Neural cell (in vitro differentiated cells): ENCODE measurements at regions not wholly inside any gene's neighbourhood (a gene's known extent, or its start where the extent isn't known, plus 50 kb on each side); places are given as distances from the start of the nearest gene placed in this dataset.

Source experiments
- H2AFZ ChIP-seq: fragments of 200-600, 300-800 bp; sonication (generic), shearing (Covaris generic); 2 replicates; pipeline ENCODE4 v1.6.0; 2014; ENCODE audit warnings: low read depth, mild to moderate bottlenecking, antibody characterized with exemption, low read length, moderate library complexity
- H3F3A ChIP-seq: fragments of 200-600 bp; shearing (Covaris generic); 2 replicates; pipeline ENCODE4 v1.6.1; 2016; ENCODE audit warnings: mild to moderate bottlenecking, moderate library complexity, mixed read lengths, antibody characterized with exemption, low read length; ENCODE audit not compliant: insufficient read depth, poor library complexity, severe bottlenecking
- H3K27ac ChIP-seq: fragments of 200-600, 300-800 bp; sonication (generic), shearing (Covaris generic); 2 replicates; pipeline ENCODE4 v1.5.1; 2014; ENCODE audit warnings: mild to moderate bottlenecking, low read length, moderate library complexity
- H3K27me3 ChIP-seq: fragments of 300-800, 200-600 bp; sonication (generic), shearing (Covaris generic); 2 replicates; pipeline ENCODE4 v1.6.0; 2014; ENCODE audit warnings: mild to moderate bottlenecking, low read depth, low read length, moderate library complexity; ENCODE audit not compliant: insufficient read depth
- H3K36me3 ChIP-seq: fragments of 300-800, 200-600 bp; sonication (generic), shearing (Covaris generic); 2 replicates; pipeline ENCODE4 v1.5.1; 2014; ENCODE audit warnings: mild to moderate bottlenecking, antibody characterized with exemption, low read length, moderate library complexity; ENCODE audit not compliant: insufficient read depth
- H3K4me2 ChIP-seq: fragments of 300-800, 200-600 bp; sonication (generic), shearing (Covaris generic); 2 replicates; pipeline ENCODE4 v1.6.0; 2014; ENCODE audit warnings: mild to moderate bottlenecking, low read length
- H3K4me3 ChIP-seq: fragments of 300-800, 200-600 bp; sonication (generic), shearing (Covaris generic); 2 replicates; pipeline ENCODE4 v1.5.1; 2014; ENCODE audit warnings: mild to moderate bottlenecking, low read length, moderate library complexity
- H3K79me2 ChIP-seq: fragments of 200-600 bp; shearing (Covaris generic); replicated peaks from 2 replicates; pipeline ENCODE4 v1.6.0; 2014; ENCODE audit warnings: mild to moderate bottlenecking, low read length, moderate library complexity; ENCODE audit not compliant: insufficient read depth
- H3K9ac ChIP-seq: fragments of 300-800, 200-600 bp; sonication (generic), shearing (Covaris generic); 2 replicates; pipeline ENCODE4 v1.6.1; 2016; ENCODE audit warnings: mild to moderate bottlenecking, low read length, mixed read lengths
- H3K9me2 ChIP-seq: fragments of 200-600 bp; shearing (Covaris generic); 2 replicates; pipeline ENCODE4 v1.6.1; 2016; ENCODE audit warnings: mild to moderate bottlenecking, low read length, mixed read lengths; ENCODE audit not compliant: insufficient read depth
- H3K9me3 ChIP-seq: fragments of 200-600, 300-800 bp; sonication (generic), shearing (Covaris generic); 2 replicates; pipeline ENCODE4 v1.6.1; 2016; ENCODE audit warnings: mild to moderate bottlenecking, mixed run types, low read length, moderate library complexity, mixed read lengths
- H4K20me1 ChIP-seq: fragments of 200-600 bp; shearing (Covaris generic); 2 replicates; pipeline ENCODE4 v1.6.1; 2016; ENCODE audit warnings: mild to moderate bottlenecking, mixed run types; ENCODE audit not compliant: insufficient read depth
- CTCF ChIP-seq: fragments of 450-650 bp; IDR thresholded peaks from 2 replicates; pipeline ENCODE4 v1.5.1; 2014; ENCODE audit warnings: antibody characterized with exemption, mild to moderate bottlenecking, moderate library complexity; ENCODE audit not compliant: poor library complexity, severe bottlenecking
- EP300 ChIP-seq: fragments of 450-650 bp; conservative IDR thresholded peaks from 2 replicates; pipeline ENCODE4 v1.6.1; 2014; ENCODE audit warnings: antibody characterized with exemption, mild to moderate bottlenecking, moderate library complexity; ENCODE audit not compliant: poor library complexity, severe bottlenecking
- EZH2 ChIP-seq: fragments of 200-600, 300-800 bp; shearing (Covaris generic), sonication (generic); IDR thresholded peaks from 2 replicates; pipeline ENCODE4 v1.6.1; 2014; ENCODE audit warnings: antibody characterized with exemption, low read length, borderline replicate concordance, mild to moderate bottlenecking; ENCODE audit not compliant: insufficient read depth, poor library complexity, severe bottlenecking
- MXI1 ChIP-seq: fragments of 450-650 bp; conservative IDR thresholded peaks from 2 replicates; pipeline ENCODE4 v1.6.1; 2014; ENCODE audit warnings: antibody characterized with exemption, mild to moderate bottlenecking; ENCODE audit not compliant: poor library complexity, severe bottlenecking
- POLR2AphosphoS5 ChIP-seq: IDR thresholded peaks from 2 replicates; pipeline ENCODE4 v1.6.1; 2012
- RAD21 ChIP-seq: fragments of 450-650 bp; conservative IDR thresholded peaks from 2 replicates; pipeline ENCODE4 v1.6.1; 2014; ENCODE audit warnings: antibody characterized with exemption, mild to moderate bottlenecking, moderate library complexity
- SMC3 ChIP-seq: fragments of 450-650 bp; conservative IDR thresholded peaks from 2 replicates; pipeline ENCODE4 v1.6.1; 2014; ENCODE audit warnings: antibody characterized with exemption, mild to moderate bottlenecking, moderate library complexity; ENCODE audit not compliant: poor library complexity
- TAF1 ChIP-seq: IDR thresholded peaks from 2 replicates; pipeline ENCODE4 v1.6.1; 2012; ENCODE audit warnings: low read depth
- TF ChIP-seq, protein P1 (sequence below): IDR thresholded peaks from 2 replicates; pipeline ENCODE4 v1.6.1; 2012; ENCODE audit warnings: borderline replicate concordance

DNA sequence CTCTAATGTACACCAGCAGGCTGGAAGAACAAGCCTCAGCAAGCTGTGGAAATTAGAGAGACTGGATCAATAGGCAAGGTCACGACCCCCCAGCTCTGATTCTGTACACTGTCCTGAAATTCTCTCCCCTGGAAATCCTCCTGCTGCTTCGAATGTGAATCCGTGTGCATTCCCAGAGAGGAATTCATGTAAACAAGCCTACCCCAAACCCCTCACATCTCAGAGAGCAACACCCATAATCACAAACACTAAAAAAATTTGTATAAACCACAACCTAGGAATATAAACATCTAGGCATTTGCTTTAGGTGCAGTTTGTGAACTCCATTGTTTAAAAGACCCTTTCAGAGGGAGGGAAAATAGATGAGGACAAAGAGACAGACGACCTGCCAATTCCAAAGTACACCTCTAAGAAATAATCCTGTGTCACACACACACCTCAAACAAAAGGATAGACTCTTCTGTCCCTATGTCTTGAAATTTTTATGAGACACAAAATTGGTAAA lies 325.2 kb downstream of the WDR72 start:
- no peaks in the 10 kb centered on the region for H3F3A ChIP-seq
- H3K4me3 ChIP-seq, result no peak overlapping the region
- no peak overlapping the region for H3K27ac ChIP-seq
- H3K79me2 ChIP-seq, result no peaks in the 10 kb centered on the region
- no peak overlapping the region for H2AFZ ChIP-seq
- TF ChIP-seq SMC3 (no peak), CTCF (no peak), MXI1 (no peak)
- H3K9me2 ChIP-seq, result no peaks in the 10 kb centered on the region
- H4K20me1 ChIP-seq, result no peaks in the 10 kb centered on the region
- H3K27me3 ChIP-seq, result no peaks in the 10 kb centered on the region
- H3K4me2 ChIP-seq, result no peak overlapping the region
- no peaks in the 10 kb centered on the region for H3K36me3 ChIP-seq
- no peak overlapping the region for H3K9ac ChIP-seq
- no peaks in the 10 kb centered on the region for H3K9me3 ChIP-seq

- Histone ChIP-seq H4K20me1 (no peaks in the 10 kb centered on the region), H3K9me2 (no peaks in the 10 kb centered on the region), H2AFZ (no peak overlapping the region), H3K27ac (no peak overlapping the region), H3K79me2 (no peaks in the 10 kb centered on the region), H3K36me3 (no peaks in the 10 kb centered on the region), H3K4me2 (no peak overlapping the region), H3K27me3 (no peaks in the 10 kb centered on the region), H3K9me3 (no peaks in the 10 kb centered on the region), H3K9ac (no peak overlapping the region), H3F3A (no peaks in the 10 kb centered on the region), H3K4me3 (no peak overlapping the region)
- TF ChIP-seq TAF1 (no peak), RAD21 (no peak), EP300 (no peak)
Measured at GRCh38 chr15:53416219-53416940, 343.1 kb downstream of the WDR72 start.

DNA sequence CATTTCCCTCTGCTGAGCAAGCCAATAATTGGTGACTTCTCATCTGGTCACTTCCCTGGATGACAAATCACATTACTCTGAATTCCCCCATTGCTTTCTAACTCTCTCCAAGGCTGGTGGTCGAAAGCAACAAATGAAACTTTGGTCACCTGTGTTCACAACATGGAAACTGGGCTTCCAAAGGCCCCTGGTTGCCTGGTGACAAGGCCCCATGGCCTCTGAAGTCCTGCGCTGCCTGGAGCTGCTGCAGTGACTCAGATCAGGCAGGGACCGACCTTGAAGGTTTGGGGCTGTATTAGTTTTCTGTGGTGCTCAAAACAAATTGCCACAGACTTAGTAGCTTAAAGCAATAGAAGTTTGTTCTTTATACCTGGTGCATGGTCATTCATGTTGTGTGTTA lies 345.3 kb downstream of the WDR72 start:
- no peak overlapping the region for H3K4me2 ChIP-seq
- no peaks in the 10 kb centered on the region for H3K9me2 ChIP-seq
- H2AFZ ChIP-seq, result no peak overlapping the region
- no peaks in the 10 kb centered on the region for H3K79me2 ChIP-seq
- no peaks in the 10 kb centered on the region for H3F3A ChIP-seq
- no peaks in the 10 kb centered on the region for H4K20me1 ChIP-seq
- H3K36me3 ChIP-seq, result no peaks in the 10 kb centered on the region
- no peak overlapping the region for H3K4me3 ChIP-seq
- no peaks in the 10 kb centered on the region for H3K27me3 ChIP-seq
- TF ChIP-seq EP300, result no peak
- TF ChIP-seq EZH2, result no peak
- no peak for TF ChIP-seq RAD21
- H3K9ac ChIP-seq, result no peak overlapping the region
- H3K27ac ChIP-seq, result no peak overlapping the region
- no peaks in the 10 kb centered on the region for H3K9me3 ChIP-seq

DNA sequence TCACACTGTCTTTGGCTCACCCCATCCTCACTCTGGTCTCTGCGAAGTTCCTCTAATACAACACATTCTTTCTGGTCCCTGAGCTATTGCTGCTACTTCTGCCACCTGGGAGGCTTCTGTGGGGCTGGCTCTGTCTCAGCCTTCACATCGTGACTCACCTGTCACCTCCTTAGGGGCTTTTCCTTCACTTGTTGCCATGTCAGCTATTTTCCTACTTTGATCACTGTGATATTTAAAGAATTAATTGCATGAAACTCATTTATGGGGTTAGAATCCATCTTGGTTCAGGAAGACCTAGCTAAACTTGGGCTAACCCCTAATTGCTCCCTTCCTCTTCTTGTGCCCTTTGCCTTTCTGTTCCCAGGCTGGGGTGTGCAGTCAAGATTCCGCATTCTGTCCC lies 346.9 kb downstream of the WDR72 start:
- no peaks in the 10 kb centered on the region for H3K9me2 ChIP-seq

More for the DNA sequence above, 346.9 kb downstream of the WDR72 start:
- no peaks in the 10 kb centered on the region for H3K36me3 ChIP-seq
- no peaks in the 10 kb centered on the region for H3K79me2 ChIP-seq
- H2AFZ ChIP-seq, result no peak overlapping the region
- no peak overlapping the region for H3K4me3 ChIP-seq
- H3F3A ChIP-seq, result no peaks in the 10 kb centered on the region
- no peak overlapping the region for H3K27ac ChIP-seq
- H3K9me3 ChIP-seq, result no peaks in the 10 kb centered on the region
- H3K4me2 ChIP-seq, result no peak overlapping the region
- no peak for TF ChIP-seq MXI1
- no peak for TF ChIP-seq RAD21
- TF ChIP-seq, protein P1, sequence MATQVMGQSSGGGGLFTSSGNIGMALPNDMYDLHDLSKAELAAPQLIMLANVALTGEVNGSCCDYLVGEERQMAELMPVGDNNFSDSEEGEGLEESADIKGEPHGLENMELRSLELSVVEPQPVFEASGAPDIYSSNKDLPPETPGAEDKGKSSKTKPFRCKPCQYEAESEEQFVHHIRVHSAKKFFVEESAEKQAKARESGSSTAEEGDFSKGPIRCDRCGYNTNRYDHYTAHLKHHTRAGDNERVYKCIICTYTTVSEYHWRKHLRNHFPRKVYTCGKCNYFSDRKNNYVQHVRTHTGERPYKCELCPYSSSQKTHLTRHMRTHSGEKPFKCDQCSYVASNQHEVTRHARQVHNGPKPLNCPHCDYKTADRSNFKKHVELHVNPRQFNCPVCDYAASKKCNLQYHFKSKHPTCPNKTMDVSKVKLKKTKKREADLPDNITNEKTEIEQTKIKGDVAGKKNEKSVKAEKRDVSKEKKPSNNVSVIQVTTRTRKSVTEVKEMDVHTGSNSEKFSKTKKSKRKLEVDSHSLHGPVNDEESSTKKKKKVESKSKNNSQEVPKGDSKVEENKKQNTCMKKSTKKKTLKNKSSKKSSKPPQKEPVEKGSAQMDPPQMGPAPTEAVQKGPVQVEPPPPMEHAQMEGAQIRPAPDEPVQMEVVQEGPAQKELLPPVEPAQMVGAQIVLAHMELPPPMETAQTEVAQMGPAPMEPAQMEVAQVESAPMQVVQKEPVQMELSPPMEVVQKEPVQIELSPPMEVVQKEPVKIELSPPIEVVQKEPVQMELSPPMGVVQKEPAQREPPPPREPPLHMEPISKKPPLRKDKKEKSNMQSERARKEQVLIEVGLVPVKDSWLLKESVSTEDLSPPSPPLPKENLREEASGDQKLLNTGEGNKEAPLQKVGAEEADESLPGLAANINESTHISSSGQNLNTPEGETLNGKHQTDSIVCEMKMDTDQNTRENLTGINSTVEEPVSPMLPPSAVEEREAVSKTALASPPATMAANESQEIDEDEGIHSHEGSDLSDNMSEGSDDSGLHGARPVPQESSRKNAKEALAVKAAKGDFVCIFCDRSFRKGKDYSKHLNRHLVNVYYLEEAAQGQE, result no peak
- TF ChIP-seq SMC3, result no peak
- TF ChIP-seq EP300, result no peak
- no peak for TF ChIP-seq POLR2AphosphoS5
- no peak for TF ChIP-seq EZH2
- no peak for TF ChIP-seq TAF1
- TF ChIP-seq CTCF, result no peak
- H3K27me3 ChIP-seq, result no peaks in the 10 kb centered on the region
- H3K9ac ChIP-seq, result no peak overlapping the region
- no peaks in the 10 kb centered on the region for H4K20me1 ChIP-seq
